ENCODE measurements at regions not wholly inside any gene's neighbourhood (a gene's known extent, or its start where the extent isn't known, plus 50 kb on each side); places are given as distances from the start of the nearest gene placed in this dataset.
"Not testable (repeated sequence)": the region's sequence is repeated elsewhere in the genome, so short reads cannot be mapped to it uniquely, and the experiment has no call there.

GRCh38 chr1:60502506-60502905 is 428.9 kb upstream of the C1orf87 start:
- no peak overlapping the region for H3K27ac ChIP-seq
- TF ChIP-seq CTCF (IDR thresholded peaks at IDR 0.05) (no peak), ZFX (IDR thresholded peaks at IDR 0.05; ENCODE audit: borderline replicate concordance) (no peak)

- not testable (repeated sequence) for H3K27ac ChIP-seq
Measured at GRCh38 chr1:60489916-60490480, 416.4 kb upstream of the C1orf87 start.

DNA sequence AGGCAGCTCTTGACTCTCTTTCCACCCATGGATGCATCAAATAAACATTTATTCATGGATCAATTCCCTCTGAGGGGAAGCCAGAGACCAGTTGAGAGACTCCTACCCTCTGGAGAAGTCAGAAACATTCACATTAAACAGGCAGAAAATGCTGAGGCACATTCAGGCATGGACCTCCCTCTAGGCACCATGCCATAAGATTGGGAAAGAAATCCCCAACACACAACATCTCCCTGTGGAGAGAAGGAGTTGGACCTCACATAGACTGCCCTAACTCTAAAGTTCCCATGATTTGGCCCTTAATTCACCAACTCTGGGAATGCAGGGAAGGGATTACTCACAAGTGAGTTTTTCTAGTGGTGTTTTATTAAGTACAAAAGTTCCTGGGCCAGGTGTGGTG is 415.3 kb upstream of the C1orf87 start:
- no peak overlapping the region for H3K27ac ChIP-seq
- TF ChIP-seq ZFX (IDR thresholded peaks at IDR 0.05; ENCODE audit: borderline replicate concordance) (no peak), CTCF (IDR thresholded peaks at IDR 0.05) (no peak)

DNA sequence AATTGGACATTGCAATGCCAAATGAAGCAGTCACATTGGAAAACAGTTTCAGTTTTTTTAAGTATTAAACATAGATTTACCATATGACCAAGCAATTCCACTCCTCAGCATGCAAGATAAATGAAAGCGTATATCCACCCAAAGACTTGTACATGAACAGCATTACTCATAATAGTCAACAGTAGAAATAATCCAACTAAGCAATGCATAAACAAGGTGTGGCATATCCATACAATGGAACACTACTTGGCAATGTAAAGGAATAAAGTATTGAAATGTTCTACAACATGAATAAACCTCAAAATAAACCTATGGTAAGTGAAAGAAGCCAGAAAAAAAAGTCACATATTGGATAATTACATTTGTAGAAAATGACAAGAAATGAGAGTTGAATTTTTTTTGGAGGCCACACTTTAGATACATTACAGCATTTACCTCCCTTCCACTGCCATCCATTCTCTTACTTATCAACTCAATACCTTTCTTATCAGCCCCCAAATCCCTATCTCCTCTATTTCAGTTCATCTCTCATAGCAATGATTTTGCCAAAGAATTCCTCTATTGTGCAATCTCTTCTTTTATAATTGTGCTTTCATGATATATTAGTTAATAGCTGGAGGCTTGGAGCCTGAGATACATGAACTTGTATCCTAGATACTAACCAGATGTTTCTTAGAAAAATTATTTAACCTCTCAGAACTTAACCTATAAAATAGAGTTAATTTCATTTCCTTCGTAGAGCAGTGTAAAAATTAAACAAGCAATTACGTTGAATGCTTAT is 414.2 kb upstream of the C1orf87 start:
- TF ChIP-seq CTCF (IDR thresholded peaks at IDR 0.05) (no peak), ZFX (IDR thresholded peaks at IDR 0.05; ENCODE audit: borderline replicate concordance) (no peak)
- H3K27ac ChIP-seq, result no peak overlapping the region

- H3K27ac ChIP-seq, result no peak overlapping the region
- TF ChIP-seq ZFX (IDR thresholded peaks at IDR 0.05; ENCODE audit: borderline replicate concordance) (no peak), CTCF (IDR thresholded peaks at IDR 0.05) (no peak)
Measured at GRCh38 chr1:60483509-60483908, 409.9 kb upstream of the C1orf87 start.

GRCh38 chr1:60470246-60470645 is 396.7 kb upstream of the C1orf87 start:
- no peak overlapping the region for H3K27ac ChIP-seq
- TF ChIP-seq CTCF (IDR thresholded peaks at IDR 0.05) (no peak), ZFX (IDR thresholded peaks at IDR 0.05; ENCODE audit: borderline replicate concordance) (no peak)

- H3K27ac ChIP-seq, result no peak overlapping the region
Measured at GRCh38 chr1:60463786-60464185, 390.2 kb upstream of the C1orf87 start.

More at GRCh38 chr1:60463786-60464185, 390.2 kb upstream of the C1orf87 start:
- TF ChIP-seq ZFX (IDR thresholded peaks at IDR 0.05; ENCODE audit: borderline replicate concordance), result no peak
- no peak for TF ChIP-seq CTCF (IDR thresholded peaks at IDR 0.05)
